Fibroblast of pulmonary artery (primary cell): ENCODE measurements at regions not wholly inside any gene's neighbourhood (a gene's known extent, or its start where the extent isn't known, plus 50 kb on each side); places are given as distances from the start of the nearest gene placed in this dataset.

Experiments used
- DNase-seq: peaks from one replicate; pipeline ENCODE4 v3.0.0-alpha.2; 2010; ENCODE audit warnings: low read depth
- H3K4me3 ChIP-seq: replicated peaks from 2 replicates; pipeline ENCODE4 v1.5.1; 2011; ENCODE audit warnings: low read depth, mild to moderate bottlenecking, control low read depth, low read length, moderate library complexity
- TF ChIP-seq, protein P1 (sequence below): IDR thresholded peaks from 2 replicates; pipeline ENCODE4 v1.5.1; 2011; ENCODE audit warnings: mild to moderate bottlenecking, control low read depth, low read length, inconsistent platforms; ENCODE audit errors: missing control alignments

DNA sequence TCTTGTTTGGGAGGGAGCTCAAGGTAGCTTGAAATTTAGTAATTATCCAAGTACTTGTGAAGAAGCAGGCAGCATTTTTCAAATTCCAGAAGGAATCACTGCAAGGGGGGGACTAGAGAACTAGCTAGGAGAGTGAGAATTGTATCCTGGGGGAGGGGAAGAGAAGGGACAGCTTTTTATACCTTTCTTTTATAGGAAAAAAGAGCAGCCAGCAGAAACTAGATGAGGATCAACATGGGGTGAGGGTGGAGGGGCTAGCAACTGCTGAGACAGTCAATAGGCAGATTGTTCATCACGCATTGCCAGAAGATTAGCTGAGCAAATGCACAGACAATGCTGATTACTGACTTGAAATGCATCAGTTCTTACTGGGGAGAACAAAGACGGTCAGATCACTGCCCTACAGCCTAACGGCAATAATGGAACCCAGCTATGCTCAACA, 514.3 kb upstream of the CITED2 start:
- TF ChIP-seq, protein P1, sequence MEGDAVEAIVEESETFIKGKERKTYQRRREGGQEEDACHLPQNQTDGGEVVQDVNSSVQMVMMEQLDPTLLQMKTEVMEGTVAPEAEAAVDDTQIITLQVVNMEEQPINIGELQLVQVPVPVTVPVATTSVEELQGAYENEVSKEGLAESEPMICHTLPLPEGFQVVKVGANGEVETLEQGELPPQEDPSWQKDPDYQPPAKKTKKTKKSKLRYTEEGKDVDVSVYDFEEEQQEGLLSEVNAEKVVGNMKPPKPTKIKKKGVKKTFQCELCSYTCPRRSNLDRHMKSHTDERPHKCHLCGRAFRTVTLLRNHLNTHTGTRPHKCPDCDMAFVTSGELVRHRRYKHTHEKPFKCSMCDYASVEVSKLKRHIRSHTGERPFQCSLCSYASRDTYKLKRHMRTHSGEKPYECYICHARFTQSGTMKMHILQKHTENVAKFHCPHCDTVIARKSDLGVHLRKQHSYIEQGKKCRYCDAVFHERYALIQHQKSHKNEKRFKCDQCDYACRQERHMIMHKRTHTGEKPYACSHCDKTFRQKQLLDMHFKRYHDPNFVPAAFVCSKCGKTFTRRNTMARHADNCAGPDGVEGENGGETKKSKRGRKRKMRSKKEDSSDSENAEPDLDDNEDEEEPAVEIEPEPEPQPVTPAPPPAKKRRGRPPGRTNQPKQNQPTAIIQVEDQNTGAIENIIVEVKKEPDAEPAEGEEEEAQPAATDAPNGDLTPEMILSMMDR = no peak
- DNase-seq = peak; percentile 25
- H3K4me3 ChIP-seq = no peak overlapping the region

DNA sequence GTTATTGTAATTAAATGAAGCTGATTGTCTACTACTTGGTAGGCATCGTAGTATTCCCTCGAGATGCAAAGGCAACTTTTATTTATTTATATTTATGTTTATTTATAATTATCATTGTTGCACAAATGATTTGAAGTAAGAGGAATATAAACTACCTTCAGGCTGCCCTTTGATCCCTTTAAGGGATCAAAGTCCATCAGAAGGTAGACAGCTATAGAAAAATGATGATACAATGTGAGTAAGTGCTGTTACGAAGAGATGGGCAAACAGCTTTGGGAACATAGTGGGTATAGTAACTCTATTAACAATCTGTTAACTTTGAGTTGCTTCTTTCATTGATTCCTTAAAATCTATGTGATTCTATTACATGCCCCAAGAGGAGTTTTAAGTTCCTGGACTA, 512.8 kb upstream of the CITED2 start:
- TF ChIP-seq, protein P1 = no peak
- no peak for DNase-seq
- no peak overlapping the region for H3K4me3 ChIP-seq

DNA sequence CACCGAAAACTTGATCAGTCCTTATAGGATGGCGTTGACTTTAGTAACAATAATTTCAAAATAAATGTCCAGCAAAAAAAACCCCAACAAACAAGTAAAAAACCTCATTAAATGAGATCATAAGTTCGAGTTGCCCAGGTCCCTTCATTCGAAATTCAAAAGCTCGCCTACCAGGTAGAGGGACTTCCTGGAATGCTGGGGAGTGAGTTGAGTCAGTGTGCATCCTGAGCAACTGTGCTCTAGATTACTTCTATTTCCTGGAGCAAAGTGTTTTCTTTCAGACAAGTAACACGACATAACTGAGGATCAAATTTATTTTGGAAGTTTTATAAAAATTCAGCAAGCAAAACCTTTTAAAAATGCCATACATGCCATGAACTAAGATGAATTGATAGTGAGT, 511.9 kb upstream of the CITED2 start:
- TF ChIP-seq, protein P1 = no peak
- DNase-seq = no peak
- H3K4me3 ChIP-seq = no peak overlapping the region

DNA sequence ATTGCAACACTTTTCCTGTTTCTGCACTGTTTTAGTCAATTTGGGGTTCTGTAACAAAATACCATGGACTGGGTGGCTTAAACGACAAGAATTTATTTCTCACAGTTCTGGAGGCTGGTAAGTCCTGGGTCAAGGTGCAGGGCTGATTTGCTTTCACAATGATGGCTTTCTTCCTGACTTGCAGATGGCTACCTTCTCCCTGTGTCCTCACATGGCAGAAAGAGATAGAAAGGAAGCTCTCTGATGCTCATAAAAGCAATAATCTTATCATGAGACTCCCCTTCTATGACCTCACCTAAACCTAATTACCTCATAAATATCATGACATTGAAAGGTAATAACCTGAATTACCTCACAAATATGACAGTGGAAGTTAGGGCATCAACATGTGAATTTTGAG, 511.5 kb upstream of the CITED2 start:
- DNase-seq = no peak
- H3K4me3 ChIP-seq = no peak overlapping the region
- TF ChIP-seq, protein P1 = no peak

DNA sequence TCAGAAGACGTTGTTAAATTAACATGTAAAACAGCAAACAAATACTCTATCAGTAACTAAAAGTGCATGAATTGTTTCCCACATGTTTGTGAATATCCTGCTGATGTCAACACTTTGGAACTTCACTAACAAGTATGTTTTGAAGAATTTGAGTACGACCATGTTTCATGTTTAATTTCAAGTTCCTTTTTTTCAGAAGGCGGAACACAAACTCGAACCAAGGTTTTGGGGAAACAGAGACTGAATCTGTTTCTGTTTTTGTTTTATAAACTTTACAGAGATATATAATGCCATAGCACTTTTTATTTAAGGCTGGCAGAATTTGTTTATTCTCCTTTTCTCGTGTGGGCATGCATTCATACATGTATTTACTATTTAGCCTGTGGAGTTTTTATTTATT, 509.3 kb upstream of the CITED2 start:
- DNase-seq = peak; percentile 22
- TF ChIP-seq, protein P1 = no peak
- no peak overlapping the region for H3K4me3 ChIP-seq

DNA sequence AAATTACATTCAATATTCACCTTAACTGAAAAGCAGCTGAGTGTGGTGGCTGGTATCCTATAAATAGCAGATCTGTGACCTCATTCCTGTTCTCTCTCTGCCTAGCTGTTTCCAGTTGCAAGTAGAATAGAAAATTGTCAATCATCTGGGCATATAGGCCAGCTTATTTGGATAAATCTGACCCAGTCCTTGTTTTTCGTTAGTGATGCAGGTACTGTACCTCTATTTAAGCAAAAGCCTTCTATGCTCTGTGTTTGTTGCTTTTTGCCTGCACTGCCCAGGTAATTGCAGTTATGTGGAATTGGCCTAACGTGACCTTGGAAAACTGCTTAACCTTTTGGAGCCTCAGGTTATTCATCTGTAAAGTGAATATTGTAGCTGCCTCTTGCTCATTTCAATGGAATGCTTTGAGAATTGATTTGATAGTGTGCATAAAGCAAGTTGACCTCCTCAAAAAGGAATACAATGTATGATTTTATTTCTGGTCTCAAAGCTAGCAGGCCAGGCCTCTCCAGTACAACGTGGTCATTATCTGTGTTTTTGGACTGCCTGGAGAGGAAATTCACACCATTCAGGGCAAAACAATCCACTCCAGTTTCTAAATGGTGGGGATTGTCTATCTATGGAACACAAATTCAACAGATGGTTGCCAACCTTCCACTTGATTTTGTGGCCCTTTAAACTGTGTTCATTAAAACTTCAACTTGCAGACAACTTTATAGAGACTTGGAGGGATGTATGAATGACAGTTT, 508.7 kb upstream of the CITED2 start:
- DNase-seq = peak; percentile 42
- H3K4me3 ChIP-seq = no peak overlapping the region
- TF ChIP-seq, protein P1 = no peak

DNA sequence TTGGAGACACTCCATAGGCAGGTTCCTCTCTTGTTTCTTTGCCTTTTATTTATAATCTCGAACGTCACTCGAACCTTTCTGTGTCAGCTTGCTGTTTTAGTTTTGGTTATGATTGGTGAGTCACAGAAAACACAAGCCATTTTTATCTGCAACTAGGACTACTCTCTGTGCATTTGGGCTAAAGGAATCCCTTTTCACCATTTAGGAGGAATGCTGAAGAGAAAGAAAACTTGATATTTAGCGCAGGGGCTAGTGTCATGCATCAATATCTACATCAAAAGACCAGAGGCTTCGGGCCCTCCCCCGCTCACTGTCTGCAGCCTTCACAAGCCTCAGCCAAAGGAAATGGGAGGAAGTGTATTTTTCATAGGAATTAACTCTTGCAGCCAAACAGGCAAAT, 507.8 kb upstream of the CITED2 start:
- H3K4me3 ChIP-seq = no peak overlapping the region
- peak; percentile 50 for DNase-seq
- TF ChIP-seq, protein P1 = no peak
